A549 (cell line): ENCODE measurements at regions not wholly inside any gene's neighbourhood (a gene's known extent, or its start where the extent isn't known, plus 50 kb on each side); places are given as distances from the start of the nearest gene placed in this dataset.
A peak's percentile ranks its signal among the peaks of the same experiment; 100 is the strongest.

Experiments used
- ATAC-seq, 2 experiments: fragments of 200-7000 bp in 1 of 2; fragments of >200 bp in 1 of 2; cut with Nextera tagmentation in 1 of 2; cut with Tn5 transposase in 1 of 2; 3 replicates each; pipeline versions ENCODE4 v1.8.0 to v1.9.1; 2018 to 2020; ENCODE audit warnings: mild to moderate bottlenecking in 1 of 2, moderate library complexity in 1 of 2
- CTCF ChIA-PET: fragments of 300-600 bp; sonication (Branson Sonifier 250); formaldehyde crosslinking; extraction: SDS; loops from one replicate; lab custom pipeline; 2021; ENCODE audit warnings: antibody characterized with exemption, inconsistent platforms; lab: Yijun Ruan, JAX
- POLR2A ChIA-PET: fragments of 350-600 bp; formaldehyde crosslinking; extraction: SDS; loops from one replicate; lab custom pipeline; 2021; ENCODE audit warnings: antibody characterized with exemption, inconsistent platforms; lab: Yijun Ruan, JAX
- DNase-seq, 2 experiments: peaks; one replicate each; pipeline versions ENCODE4 v3.0.0 to v3.0.0-alpha.2; 2011 to 2016; ENCODE audit warnings: low read depth in 1 of 2, low spot score in 1 of 2
- FAIRE-seq: peaks from 2 replicates; lab custom pipeline; 2011; peaks lifted over from hg19 to GRCh38; lab: Jason Lieb, UNC
- H3K27ac ChIP-seq, 2 experiments: fragments of >200 bp; sonication (Bioruptor Twin); formaldehyde crosslinking; 3 replicates each; pipeline ENCODE4 v1.5.1; 2016 to 2017
- H3K4me1 ChIP-seq: fragments of >200 bp; sonication (Bioruptor Twin); formaldehyde crosslinking; 3 replicates; pipeline ENCODE4 v1.6.1; 2016
- H3K4me2 ChIP-seq: fragments of >200 bp; sonication (Bioruptor Twin); formaldehyde crosslinking; 3 replicates; pipeline ENCODE4 v1.6.1; 2016
- H3K4me3 ChIP-seq: fragments of >200 bp; sonication (Bioruptor Twin); formaldehyde crosslinking; 3 replicates; pipeline ENCODE4 v1.5.1; 2016
- H3K9me3 ChIP-seq: fragments of >200 bp; sonication (Bioruptor Twin); formaldehyde crosslinking; 3 replicates; pipeline ENCODE4 v1.6.1; 2016
- BCL3 ChIP-seq: fragments of >200 bp; sonication (Bioruptor Twin); formaldehyde crosslinking; IDR thresholded peaks from 3 replicates; pipeline ENCODE4 v1.6.1; 2016
- BHLHE40 ChIP-seq: IDR thresholded peaks from 2 replicates; pipeline ENCODE4 v1.6.1; 2012; ENCODE audit warnings: low read depth, low read length, inconsistent platforms
- CBX8 ChIP-seq: fragments of 200-600 bp; sonication (generic); IDR thresholded peaks from 2 replicates; pipeline ENCODE4 v1.6.1; 2016
- CEBPB ChIP-seq, 2 experiments: fragments of >200 bp in 1 of 2; sonication (Bioruptor Twin) in 1 of 2; formaldehyde crosslinking in 1 of 2; IDR thresholded peaks; 2 replicates each; pipeline ENCODE4 v1.6.1; 2012 to 2016
- E2F6 ChIP-seq: IDR thresholded peaks from 2 replicates; pipeline ENCODE4 v1.6.1; 2012; ENCODE audit warnings: low read depth, borderline replicate concordance
- EHF ChIP-seq: fragments of 250-450 bp; sonication (Bioruptor Pico); IDR thresholded peaks from 2 replicates; pipeline ENCODE4 v1.5.0; 2020; ENCODE audit warnings: mild to moderate bottlenecking
- EHMT2 ChIP-seq: fragments of 200-600 bp; sonication (generic); IDR thresholded peaks from 2 replicates; pipeline ENCODE4 v1.6.1; 2016; ENCODE audit warnings: antibody characterized with exemption, low read depth, mild to moderate bottlenecking, moderate library complexity
- EP300 ChIP-seq, 2 experiments: fragments of >200 bp; sonication (Bioruptor Twin); formaldehyde crosslinking; IDR thresholded peaks; 2 replicates in 1 of 2; 3 replicates in 1 of 2; pipeline ENCODE4 v1.6.1; 2016 to 2017
- ESRRA ChIP-seq: fragments of 150-350 bp; IDR thresholded peaks from 2 replicates; pipeline ENCODE4 v1.6.1; 2014; ENCODE audit warnings: mild to moderate bottlenecking, low read length, borderline replicate concordance
- HDAC2 ChIP-seq: fragments of 200-600 bp; sonication (generic); IDR thresholded peaks from 2 replicates; pipeline ENCODE4 v1.6.1; 2016
- HES2 ChIP-seq: fragments of >200 bp; sonication (Bioruptor Twin); formaldehyde crosslinking; IDR thresholded peaks from 2 replicates; pipeline ENCODE4 v1.6.1; 2016
- HEYL ChIP-seq: fragments of 250-450 bp; sonication (Bioruptor Pico); IDR thresholded peaks from 2 replicates; pipeline ENCODE4 v1.8.0; 2021; ENCODE audit warnings: mild to moderate bottlenecking, moderate library complexity
- HOXA7 ChIP-seq: fragments of 250-450 bp; sonication (Bioruptor Pico); IDR thresholded peaks from 2 replicates; pipeline ENCODE4 v1.5.0; 2020; ENCODE audit warnings: mild to moderate bottlenecking, moderate library complexity
- KDM5A ChIP-seq: fragments of 200-600 bp; sonication (generic); IDR thresholded peaks from 2 replicates; pipeline ENCODE4 v1.6.1; 2016; ENCODE audit warnings: antibody characterized with exemption, mild to moderate bottlenecking
- MAX ChIP-seq: IDR thresholded peaks from 2 replicates; pipeline ENCODE4 v1.6.1; 2012
- MAZ ChIP-seq: fragments of 150-350 bp; IDR thresholded peaks from 2 replicates; pipeline ENCODE4 v1.6.1; 2014; ENCODE audit warnings: antibody characterized with exemption, low read depth, low read length, borderline replicate concordance
- NPAS2 ChIP-seq: fragments of 250-450 bp; sonication (Bioruptor Pico); IDR thresholded peaks from 2 replicates; pipeline ENCODE4 v1.8.0; 2022; ENCODE audit warnings: mild to moderate bottlenecking, moderate library complexity, borderline replicate concordance
- PBX3 ChIP-seq: IDR thresholded peaks from 2 replicates; pipeline ENCODE4 v1.6.1; 2012
- PHF8 ChIP-seq: fragments of 200-600 bp; sonication (generic); IDR thresholded peaks from 2 replicates; pipeline ENCODE4 v1.6.1; 2016; ENCODE audit warnings: low read depth, mild to moderate bottlenecking, antibody characterized with exemption, moderate library complexity, borderline replicate concordance
- POLR2AphosphoS2 ChIP-seq: conservative IDR thresholded peaks from 2 replicates; pipeline ENCODE4 v1.6.1; 2012; ENCODE audit warnings: low read length, improper control_type of control experiment, inconsistent platforms
- RFX5 ChIP-seq: fragments of 450-650 bp; IDR thresholded peaks from 2 replicates; pipeline ENCODE4 v1.7.1; 2014; ENCODE audit warnings: antibody characterized with exemption, mild to moderate bottlenecking, moderate library complexity
- RNF2 ChIP-seq: fragments of 200-600 bp; sonication (generic); IDR thresholded peaks from 2 replicates; pipeline ENCODE4 v1.6.1; 2016; ENCODE audit warnings: low read depth, mild to moderate bottlenecking, antibody characterized with exemption, moderate library complexity, borderline replicate concordance
- SMC3 ChIP-seq: fragments of >200 bp; sonication (Bioruptor Twin); formaldehyde crosslinking; IDR thresholded peaks from 3 replicates; pipeline ENCODE4 v1.6.1; 2018; ENCODE audit warnings: inconsistent platforms
- SREBF2 ChIP-seq: fragments of 450-650 bp; IDR thresholded peaks from 2 replicates; pipeline ENCODE4 v1.6.1; 2014; ENCODE audit warnings: mild to moderate bottlenecking, moderate library complexity
- TFCP2L1 ChIP-seq: fragments of 250-450 bp; sonication (Bioruptor Pico); IDR thresholded peaks from 2 replicates; pipeline ENCODE4 v1.5.0; 2021; ENCODE audit warnings: mild to moderate bottlenecking
- TP53 ChIP-seq: fragments of 250-450 bp; sonication (Bioruptor Pico); IDR thresholded peaks from 2 replicates; pipeline ENCODE4 v1.5.0; 2021; ENCODE audit warnings: mild to moderate bottlenecking, moderate library complexity
- ZSCAN20 ChIP-seq: fragments of 250-450 bp; sonication (Bioruptor Pico); IDR thresholded peaks from 2 replicates; pipeline ENCODE4 v1.8.0; 2022; ENCODE audit warnings: mild to moderate bottlenecking, moderate library complexity
- WGBS: methylation state at CpG from one replicate; pipeline ENCODE4 v1.1.6; 2017; ENCODE audit errors: missing lambda C conversion rate; 5-methylcytosine and 5-hydroxymethylcytosine counted together

GRCh38 chr17:74137416-74137815 lies 66.1 kb upstream of the RPL38 start:
- Histone ChIP-seq H3K4me1 (no peaks in the 10 kb centered on the region), H3K9me3 (peaks cover 48% of the 10 kb centered on the region), H3K4me3 (no peak overlapping the region), H3K27ac (no peak overlapping the region), H3K4me2 (no peak overlapping the region)
- DNase-seq (no peak), FAIRE-seq (no peak), ATAC-seq (no peak)
- POLR2A ChIA-PET, result no interaction called here
- no peak for TF ChIP-seq MAX
- no peak for TF ChIP-seq CEBPB (IDR thresholded peaks at IDR 0.05)
- TF ChIP-seq SREBF2, result no peak
- TF ChIP-seq EHMT2, result no peak
- TF ChIP-seq EHF (CRISPR knock-in tag), result no peak
- no peak for TF ChIP-seq BHLHE40
- TF ChIP-seq RFX5, result no peak
- TF ChIP-seq HEYL (CRISPR knock-in tag), result no peak
- no peak for TF ChIP-seq TFCP2L1
- no peak for TF ChIP-seq POLR2AphosphoS2
- TF ChIP-seq ESRRA, result no peak
- no peak for TF ChIP-seq ZSCAN20 (CRISPR knock-in tag)
- no peak for TF ChIP-seq RNF2
- TF ChIP-seq HDAC2, result no peak
- no peak for TF ChIP-seq HOXA7 (CRISPR knock-in tag)
- CTCF ChIA-PET, result interaction anchor here (0.8 to 1.2 kb wide), 3 partner anchors 8 to 47 kb away, joined by 3 to 5 read pairs (median 3); no protein-coding TSS in a partner anchor
- 2% methylated on average over 3 of the region's 3 CpGs for WGBS

GRCh38 chr17:74139120-74139519 lies 64.4 kb upstream of the RPL38 start:
- CTCF ChIA-PET, result interaction anchor here (0.6 kb wide), 1 partner anchor 49 kb away, joined by 3 read pairs; no protein-coding TSS in a partner anchor
- FAIRE-seq, result peak; percentile 56
- Histone ChIP-seq H3K4me2 (no peak overlapping the region), H3K9me3 (peaks cover 59% of the 10 kb centered on the region), H3K4me1 (no peaks in the 10 kb centered on the region), H3K4me3 (no peak overlapping the region), H3K27ac (no peak overlapping the region)
- POLR2A ChIA-PET, result no interaction called here
- TF ChIP-seq HES2 (no peak), POLR2AphosphoS2 (no peak), PHF8 (no peak), KDM5A (no peak), PBX3 (no peak), BCL3 (no peak), HDAC2 (no peak), TP53 (CRISPR knock-in tag) (no peak), EP300 (IDR thresholded peaks at IDR 0.05) (no peak), MAZ (no peak), E2F6 (no peak), SMC3 (no peak), CBX8 (no peak), NPAS2 (no peak)
- DNase-seq, result no peak
- ATAC-seq, result no peak
